GM12878 (cell line): ENCODE measurements at regions not wholly inside any gene's neighbourhood (a gene's known extent, or its start where the extent isn't known, plus 50 kb on each side); places are given as distances from the start of the nearest gene placed in this dataset.

Source experiments
- ATAC-seq: fragments of 200-7000 bp; cut with Tn5 transposase; 3 replicates; pipeline ENCODE4 v1.9.1; 2020; ENCODE audit warnings: mild to moderate bottlenecking, moderate library complexity
- BruUV-seq: library from RNA; stranded (reverse); fragments of 400-500 nt; replicated peaks from 2 replicates; lab custom pipeline; 2021; lab: Mats Ljungman, UMichigan
- CTCF ChIA-PET: fragments of 300-600 bp; sonication (Branson Sonifier 250); formaldehyde crosslinking; extraction: SDS; loops from one replicate; lab custom pipeline; 2021; ENCODE audit warnings: inconsistent platforms; lab: Yijun Ruan, JAX
- POLR2A ChIA-PET: fragments of 350-600 bp; formaldehyde crosslinking; extraction: SDS; loops from one replicate; lab custom pipeline; 2021; ENCODE audit warnings: inconsistent platforms; lab: Charles Lee
- RAD21 ChIA-PET: fragments of 300-600 bp; sonication (Branson Sonifier 250); formaldehyde crosslinking; loops from one replicate; lab custom pipeline; 2023; ENCODE audit warnings: antibody characterized with exemption; ENCODE audit not compliant: unreplicated experiment; lab: Charles Lee
- SMC1A ChIA-PET: fragments of 300-600 bp; sonication (Branson Sonifier 250); formaldehyde crosslinking; loops from one replicate; lab custom pipeline; 2023; ENCODE audit not compliant: unreplicated experiment, uncharacterized antibody; lab: Charles Lee
- DNase-seq: peaks from one replicate; pipeline ENCODE4 v3.0.0-alpha.2; 2011; ENCODE audit warnings: low read depth, low spot score
- FAIRE-seq: peaks from 3 replicates; lab custom pipeline; 2011; peaks lifted over from hg19 to GRCh38; lab: Jason Lieb, UNC
- H2AFZ ChIP-seq: 2 replicates; pipeline ENCODE4 v1.6.0; 2011; ENCODE audit warnings: low read depth, low read length, control low read depth; ENCODE audit not compliant: control insufficient read depth
- H3K27ac ChIP-seq: 2 replicates; pipeline ENCODE4 v1.5.1; 2011; ENCODE audit warnings: control low read depth; ENCODE audit not compliant: control insufficient read depth, insufficient read depth
- H3K27me3 ChIP-seq, 2 experiments: replicated peaks in 1 of 2; 2 replicates each; pipeline versions ENCODE4 v1.6.0 to v1.6.1; 2011; ENCODE audit warnings: low read length in 1 of 2; ENCODE audit not compliant: control insufficient read depth in 2 of 2, insufficient read depth in 2 of 2
- H3K36me3 ChIP-seq, 2 experiments: 2 replicates each; pipeline ENCODE4 v1.5.1; 2011; ENCODE audit warnings: low read length in 1 of 2; ENCODE audit not compliant: control insufficient read depth in 2 of 2, insufficient read depth in 2 of 2
- H3K4me1 ChIP-seq: 2 replicates; pipeline ENCODE4 v1.6.1; 2011; ENCODE audit warnings: mild to moderate bottlenecking, low read length, moderate library complexity, mixed read lengths; ENCODE audit not compliant: control insufficient read depth, insufficient read depth
- H3K4me2 ChIP-seq: 2 replicates; pipeline ENCODE4 v1.6.0; 2011; ENCODE audit warnings: control low read depth; ENCODE audit not compliant: control insufficient read depth, insufficient read depth
- H3K4me3 ChIP-seq: fragments of 200-600 bp; sonication (generic); 2 replicates; pipeline ENCODE4 v1.5.1; 2016
- H3K79me2 ChIP-seq: 2 replicates; pipeline ENCODE4 v1.6.0; 2011; ENCODE audit warnings: low read length; ENCODE audit not compliant: control insufficient read depth, insufficient read depth
- H3K9ac ChIP-seq: 2 replicates; pipeline ENCODE4 v1.8.0; 2011; ENCODE audit warnings: low read length, control low read depth, mixed read lengths; ENCODE audit not compliant: control insufficient read depth, insufficient read depth
- H3K9me3 ChIP-seq: replicated peaks from 3 replicates; pipeline ENCODE4 v1.5.1; 2011; ENCODE audit warnings: mild to moderate bottlenecking, low read length; ENCODE audit not compliant: control insufficient read depth, insufficient read depth
- H4K20me1 ChIP-seq: 2 replicates; pipeline ENCODE4 v1.6.0; 2011; ENCODE audit not compliant: control insufficient read depth, insufficient read depth
- BRCA1 ChIP-seq: IDR thresholded peaks from 2 replicates; pipeline ENCODE4 v1.6.1; 2011; ENCODE audit warnings: low read depth, low read length, improper control_type of control experiment
- CBX3 ChIP-seq: fragments of 200-600 bp; sonication (generic); IDR thresholded peaks from 2 replicates; pipeline ENCODE4 v1.6.1; 2016; ENCODE audit warnings: low read depth, borderline replicate concordance
- CBX5 ChIP-seq: sonication (generic); IDR thresholded peaks from 2 replicates; pipeline ENCODE4 v1.6.1; 2016; ENCODE audit warnings: low read depth, moderate library complexity, mild to moderate bottlenecking, inconsistent platforms
- CREB1 ChIP-seq: IDR thresholded peaks from 2 replicates; pipeline ENCODE4 v1.6.1; 2012; ENCODE audit warnings: low read depth, mild to moderate bottlenecking, inconsistent platforms
- EZH2 ChIP-seq: IDR thresholded peaks from 2 replicates; pipeline ENCODE4 v1.6.1; 2012; ENCODE audit warnings: low read depth, mild to moderate bottlenecking, control low read depth, inconsistent platforms, low read length, borderline replicate concordance; ENCODE audit not compliant: control insufficient read depth
- FOS ChIP-seq: IDR thresholded peaks from 3 replicates; pipeline ENCODE4 v1.6.1; 2011; ENCODE audit warnings: borderline replicate concordance; ENCODE audit not compliant: insufficient read length; ENCODE audit errors: extremely low read depth
- FOXK2 ChIP-seq: fragments of 450-650 bp; IDR thresholded peaks from 2 replicates; pipeline ENCODE4 v1.6.1; 2017; ENCODE audit warnings: mild to moderate bottlenecking, moderate library complexity
- HCFC1 ChIP-seq: fragments of 150-350 bp; IDR thresholded peaks from 2 replicates; pipeline ENCODE4 v1.6.1; 2014; ENCODE audit warnings: low read length
- MTA2 ChIP-seq: fragments of 450-650 bp; IDR thresholded peaks from 2 replicates; pipeline ENCODE4 v1.6.1; 2016; ENCODE audit warnings: low read depth, mild to moderate bottlenecking, moderate library complexity
- MXI1 ChIP-seq: fragments of 150-350 bp; IDR thresholded peaks from 2 replicates; pipeline ENCODE4 v1.6.1; 2011; ENCODE audit warnings: low read depth, mild to moderate bottlenecking, inconsistent platforms, low read length, improper control_type of control experiment
- MYB ChIP-seq: fragments of 150-350 bp; IDR thresholded peaks from 2 replicates; pipeline ENCODE4 v1.6.1; 2014; ENCODE audit warnings: mild to moderate bottlenecking, low read depth, low read length, borderline replicate concordance
- NFYB ChIP-seq: IDR thresholded peaks from 2 replicates; pipeline ENCODE4 v1.6.1; 2011; ENCODE audit warnings: low read depth, mild to moderate bottlenecking, low read length, improper control_type of control experiment, moderate library complexity; ENCODE audit not compliant: insufficient read depth
- NR2F1 ChIP-seq: fragments of 450-650 bp; conservative IDR thresholded peaks from 2 replicates; pipeline ENCODE4 v1.6.1; 2017; ENCODE audit warnings: mild to moderate bottlenecking
- POLR2AphosphoS2 ChIP-seq: IDR thresholded peaks from 2 replicates; pipeline ENCODE4 v1.6.1; 2011; ENCODE audit warnings: low read depth, mild to moderate bottlenecking, low read length, improper control_type of control experiment, moderate library complexity
- RB1 ChIP-seq: fragments of 450-650 bp; formaldehyde crosslinking; IDR thresholded peaks from 2 replicates; pipeline ENCODE4 v1.6.1; 2017; ENCODE audit warnings: mild to moderate bottlenecking, borderline replicate concordance
- SIN3A ChIP-seq: IDR thresholded peaks from 2 replicates; pipeline ENCODE4 v1.6.1; 2012; ENCODE audit warnings: low read depth, low read length, improper control_type of control experiment
- SMAD5 ChIP-seq: IDR thresholded peaks from 2 replicates; pipeline ENCODE4 v1.6.1; 2016; ENCODE audit warnings: antibody characterized with exemption, low read depth
- SMC3 ChIP-seq: IDR thresholded peaks from 2 replicates; pipeline ENCODE4 v1.6.1; 2011; ENCODE audit warnings: low read length, improper control_type of control experiment, borderline replicate concordance
- SP1 ChIP-seq: IDR thresholded peaks from one replicate; pipeline ENCODE4 v1.6.1; 2011; ENCODE audit warnings: low read depth, low read length
- SUPT20H ChIP-seq: IDR thresholded peaks from 2 replicates; pipeline ENCODE4 v1.6.1; 2011; ENCODE audit warnings: low read depth, mild to moderate bottlenecking, low read length, moderate library complexity, borderline replicate concordance; ENCODE audit not compliant: control insufficient read depth
- ZZZ3 ChIP-seq: IDR thresholded peaks from 2 replicates; pipeline ENCODE4 v1.6.1; 2011; ENCODE audit warnings: low read depth; ENCODE audit not compliant: control insufficient read depth, insufficient read length
- whole genome bisulfite sequencing: methylation state at CpG from one replicate; pipeline ENCODE4 v1.1.6; 2016; ENCODE audit warnings: low lambda C conversion rate; ENCODE audit not compliant: insufficient replicate concordance, insufficient coverage; ENCODE audit errors: missing lambda C conversion rate; 5-methylcytosine and 5-hydroxymethylcytosine counted together
- in situ Hi-C: fragments of 300-500 bp; cut with MboI; formaldehyde crosslinking; loops from 9 replicates; pipeline ENCODE4 v1.14.3; 2018; ENCODE audit warnings: mixed read lengths
- intact Hi-C: fragments of 100-400 bp; cut with micrococcal nuclease; formaldehyde crosslinking; loops from one replicate; pipeline ENCODE4 v1.14.2; 2022; ENCODE audit not compliant: unreplicated experiment

GRCh38 chr15:88365124-88365523, 102.1 kb downstream of the MRPL46 start:
- ChIA-PET RAD21 (no interaction called here), SMC1A (no interaction called here), CTCF (interaction anchor here (0.6 kb wide), 1 partner anchor 80 kb away, joined by 3 read pairs; no protein-coding TSS in a partner anchor), POLR2A (no interaction called here)
- BruUV-seq, result no TSS peak
- H4K20me1 ChIP-seq, result no peaks in the 10 kb centered on the region
- no peak overlapping the region for H3K9ac ChIP-seq
- WGBS, result 28% methylated on average over 10 of the region's 10 CpGs
- H3K4me2 ChIP-seq, result no peak overlapping the region
- no peaks in the 10 kb centered on the region for H3K27me3 ChIP-seq
- H3K27ac ChIP-seq, result no peak overlapping the region
- in situ Hi-C loops (no loop called here), intact Hi-C loops (no loop called here)
- H3K36me3 ChIP-seq, result no peaks in the 10 kb centered on the region
- no peaks in the 10 kb centered on the region for H3K9me3 ChIP-seq
- DNase-seq (no peak), FAIRE-seq (no peak), ATAC-seq (no peak)
- no peaks in the 10 kb centered on the region for H3K4me1 ChIP-seq
- TF ChIP-seq SP1, result no peak
- TF ChIP-seq FOXK2, result no peak
- TF ChIP-seq SUPT20H, result no peak
- no peak for TF ChIP-seq CBX5
- TF ChIP-seq ZZZ3, result no peak
- TF ChIP-seq POLR2AphosphoS2, result no peak
- TF ChIP-seq NFYB, result no peak
- TF ChIP-seq BRCA1, result no peak
- H3K4me3 ChIP-seq, result no peak overlapping the region
- no peak overlapping the region for H2AFZ ChIP-seq
- no peaks in the 10 kb centered on the region for H3K79me2 ChIP-seq

DNA sequence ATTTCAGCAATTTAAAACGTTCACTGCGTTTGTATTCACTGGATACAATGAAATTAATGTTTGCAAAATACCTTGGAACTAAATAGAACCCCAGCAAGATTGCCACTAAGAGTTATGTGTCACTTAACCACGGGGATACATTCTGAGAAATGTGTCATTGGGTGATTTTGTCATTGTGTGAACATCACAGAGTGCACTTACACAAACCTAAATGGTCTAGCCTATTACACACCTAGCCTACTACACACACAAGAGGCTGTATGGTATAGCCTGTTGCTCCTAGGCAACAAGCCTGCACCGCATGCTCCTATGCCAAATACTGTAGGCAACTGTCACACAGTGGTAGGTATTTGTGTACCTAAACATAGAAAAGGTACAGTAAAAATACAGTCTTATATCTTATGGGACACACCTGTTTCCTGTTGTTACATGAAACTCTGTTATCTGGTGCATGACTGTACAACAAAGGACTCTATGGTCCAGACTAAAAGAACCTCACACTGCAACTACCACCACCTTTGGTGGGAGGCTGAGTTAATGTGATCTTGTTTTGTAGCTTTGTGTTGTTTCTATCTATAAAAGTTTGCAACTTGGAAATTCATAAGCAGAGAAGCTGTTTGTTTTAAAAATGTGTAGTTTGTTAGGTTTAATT, 92.2 kb upstream of the NTRK3 start:
- ChIA-PET CTCF (no interaction called here), POLR2A (no interaction called here), RAD21 (no interaction called here), SMC1A (no interaction called here)
- Histone ChIP-seq H3K4me2 (no peak overlapping the region), H3K4me1 (no peaks in the 10 kb centered on the region), H4K20me1 (no peaks in the 10 kb centered on the region), H3K27me3 (no peaks in the 10 kb centered on the region; a peak in 1 of 4 replicates), H3K79me2 (no peaks in the 10 kb centered on the region), H3K36me3 (no peaks in the 10 kb centered on the region), H3K27ac (no peak overlapping the region), H3K9ac (no peak overlapping the region), H2AFZ (no peak overlapping the region), H3K9me3 (no peaks in the 10 kb centered on the region; the same call in 2 of the 3 replicates), H3K4me3 (no peak overlapping the region)
- DNase-seq (no peak), ATAC-seq (no peak), FAIRE-seq (no peak)
- BruUV-seq, result no TSS peak
- 0% methylated on average over 4 of the region's 4 CpGs for WGBS
- intact Hi-C loops (no loop called here), in situ Hi-C loops (no loop called here)
- no peak for TF ChIP-seq MTA2
- no peak for TF ChIP-seq MYB
- no peak for TF ChIP-seq FOS
- no peak for TF ChIP-seq MXI1
- no peak for TF ChIP-seq CBX3
- no peak for TF ChIP-seq SMC3
- TF ChIP-seq SIN3A, result no peak
- no peak for TF ChIP-seq HCFC1
- no peak for TF ChIP-seq CREB1
- no peak for TF ChIP-seq RB1
- no peak for TF ChIP-seq NR2F1
- no peak for TF ChIP-seq EZH2
- TF ChIP-seq SMAD5, result no peak
